ENCODE measurements at regions not wholly inside any gene's neighbourhood (a gene's known extent, or its start where the extent isn't known, plus 50 kb on each side); places are given as distances from the start of the nearest gene placed in this dataset.

DNA sequence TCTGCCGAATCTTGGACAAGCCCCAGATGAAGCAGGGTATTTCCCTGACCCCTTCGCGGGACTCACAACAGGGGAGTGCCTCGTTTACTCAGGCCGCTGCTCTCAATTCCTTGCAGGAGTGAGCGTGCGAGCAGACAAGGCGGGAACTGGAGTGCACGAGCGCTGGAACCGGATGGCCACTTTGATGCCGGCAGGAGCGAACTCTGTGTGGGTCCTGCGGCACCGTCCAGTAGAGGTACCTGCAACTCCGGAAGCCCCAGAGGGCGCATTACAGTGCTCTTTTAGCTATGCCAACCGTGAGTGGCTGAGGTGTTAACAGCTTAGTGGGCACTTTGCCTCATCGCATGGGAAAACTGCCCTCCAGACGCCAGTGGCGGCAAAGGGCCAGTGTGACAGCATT, 182.3 kb upstream of the ANO3 start:
- TF ChIP-seq, protein P1, sequence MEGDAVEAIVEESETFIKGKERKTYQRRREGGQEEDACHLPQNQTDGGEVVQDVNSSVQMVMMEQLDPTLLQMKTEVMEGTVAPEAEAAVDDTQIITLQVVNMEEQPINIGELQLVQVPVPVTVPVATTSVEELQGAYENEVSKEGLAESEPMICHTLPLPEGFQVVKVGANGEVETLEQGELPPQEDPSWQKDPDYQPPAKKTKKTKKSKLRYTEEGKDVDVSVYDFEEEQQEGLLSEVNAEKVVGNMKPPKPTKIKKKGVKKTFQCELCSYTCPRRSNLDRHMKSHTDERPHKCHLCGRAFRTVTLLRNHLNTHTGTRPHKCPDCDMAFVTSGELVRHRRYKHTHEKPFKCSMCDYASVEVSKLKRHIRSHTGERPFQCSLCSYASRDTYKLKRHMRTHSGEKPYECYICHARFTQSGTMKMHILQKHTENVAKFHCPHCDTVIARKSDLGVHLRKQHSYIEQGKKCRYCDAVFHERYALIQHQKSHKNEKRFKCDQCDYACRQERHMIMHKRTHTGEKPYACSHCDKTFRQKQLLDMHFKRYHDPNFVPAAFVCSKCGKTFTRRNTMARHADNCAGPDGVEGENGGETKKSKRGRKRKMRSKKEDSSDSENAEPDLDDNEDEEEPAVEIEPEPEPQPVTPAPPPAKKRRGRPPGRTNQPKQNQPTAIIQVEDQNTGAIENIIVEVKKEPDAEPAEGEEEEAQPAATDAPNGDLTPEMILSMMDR (IDR thresholded peaks at IDR 0.05; ENCODE audit: insufficient read depth, low read length) = no peak
- TF ChIP-seq POLR2AphosphoS5 (IDR thresholded peaks at IDR 0.05; ENCODE audit: low read depth) = no peak
- no peak for TF ChIP-seq GABPA (IDR thresholded peaks at IDR 0.05; ENCODE audit: low read depth)
- TF ChIP-seq, protein P2, sequence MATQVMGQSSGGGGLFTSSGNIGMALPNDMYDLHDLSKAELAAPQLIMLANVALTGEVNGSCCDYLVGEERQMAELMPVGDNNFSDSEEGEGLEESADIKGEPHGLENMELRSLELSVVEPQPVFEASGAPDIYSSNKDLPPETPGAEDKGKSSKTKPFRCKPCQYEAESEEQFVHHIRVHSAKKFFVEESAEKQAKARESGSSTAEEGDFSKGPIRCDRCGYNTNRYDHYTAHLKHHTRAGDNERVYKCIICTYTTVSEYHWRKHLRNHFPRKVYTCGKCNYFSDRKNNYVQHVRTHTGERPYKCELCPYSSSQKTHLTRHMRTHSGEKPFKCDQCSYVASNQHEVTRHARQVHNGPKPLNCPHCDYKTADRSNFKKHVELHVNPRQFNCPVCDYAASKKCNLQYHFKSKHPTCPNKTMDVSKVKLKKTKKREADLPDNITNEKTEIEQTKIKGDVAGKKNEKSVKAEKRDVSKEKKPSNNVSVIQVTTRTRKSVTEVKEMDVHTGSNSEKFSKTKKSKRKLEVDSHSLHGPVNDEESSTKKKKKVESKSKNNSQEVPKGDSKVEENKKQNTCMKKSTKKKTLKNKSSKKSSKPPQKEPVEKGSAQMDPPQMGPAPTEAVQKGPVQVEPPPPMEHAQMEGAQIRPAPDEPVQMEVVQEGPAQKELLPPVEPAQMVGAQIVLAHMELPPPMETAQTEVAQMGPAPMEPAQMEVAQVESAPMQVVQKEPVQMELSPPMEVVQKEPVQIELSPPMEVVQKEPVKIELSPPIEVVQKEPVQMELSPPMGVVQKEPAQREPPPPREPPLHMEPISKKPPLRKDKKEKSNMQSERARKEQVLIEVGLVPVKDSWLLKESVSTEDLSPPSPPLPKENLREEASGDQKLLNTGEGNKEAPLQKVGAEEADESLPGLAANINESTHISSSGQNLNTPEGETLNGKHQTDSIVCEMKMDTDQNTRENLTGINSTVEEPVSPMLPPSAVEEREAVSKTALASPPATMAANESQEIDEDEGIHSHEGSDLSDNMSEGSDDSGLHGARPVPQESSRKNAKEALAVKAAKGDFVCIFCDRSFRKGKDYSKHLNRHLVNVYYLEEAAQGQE (IDR thresholded peaks at IDR 0.05; ENCODE audit: insufficient replicate concordance, low read depth) = no peak
- TF ChIP-seq SPI1 (IDR thresholded peaks at IDR 0.05; ENCODE audit: borderline replicate concordance, low read depth) = no peak
